ENCODE measurements at regions not wholly inside any gene's neighbourhood (a gene's known extent, or its start where the extent isn't known, plus 50 kb on each side); places are given as distances from the start of the nearest gene placed in this dataset.

- TF ChIP-seq ZFP30 (CRISPR knock-in tag; IDR thresholded peaks at IDR 0.05): no peak
- TF ChIP-seq RARB (CRISPR knock-in tag; IDR thresholded peaks at IDR 0.05): no peak
- TF ChIP-seq BACH2 (CRISPR knock-in tag; IDR thresholded peaks at IDR 0.05; ENCODE audit: borderline replicate concordance): no peak
- no peak for TF ChIP-seq PATZ1 (CRISPR knock-in tag; IDR thresholded peaks at IDR 0.05; ENCODE audit: borderline replicate concordance)
- no peak for TF ChIP-seq ZFP3 (CRISPR knock-in tag; IDR thresholded peaks at IDR 0.05)
- TF ChIP-seq POU6F1 (CRISPR knock-in tag; IDR thresholded peaks at IDR 0.05; ENCODE audit: borderline replicate concordance, low read depth): no peak
- TF ChIP-seq, protein P1, sequence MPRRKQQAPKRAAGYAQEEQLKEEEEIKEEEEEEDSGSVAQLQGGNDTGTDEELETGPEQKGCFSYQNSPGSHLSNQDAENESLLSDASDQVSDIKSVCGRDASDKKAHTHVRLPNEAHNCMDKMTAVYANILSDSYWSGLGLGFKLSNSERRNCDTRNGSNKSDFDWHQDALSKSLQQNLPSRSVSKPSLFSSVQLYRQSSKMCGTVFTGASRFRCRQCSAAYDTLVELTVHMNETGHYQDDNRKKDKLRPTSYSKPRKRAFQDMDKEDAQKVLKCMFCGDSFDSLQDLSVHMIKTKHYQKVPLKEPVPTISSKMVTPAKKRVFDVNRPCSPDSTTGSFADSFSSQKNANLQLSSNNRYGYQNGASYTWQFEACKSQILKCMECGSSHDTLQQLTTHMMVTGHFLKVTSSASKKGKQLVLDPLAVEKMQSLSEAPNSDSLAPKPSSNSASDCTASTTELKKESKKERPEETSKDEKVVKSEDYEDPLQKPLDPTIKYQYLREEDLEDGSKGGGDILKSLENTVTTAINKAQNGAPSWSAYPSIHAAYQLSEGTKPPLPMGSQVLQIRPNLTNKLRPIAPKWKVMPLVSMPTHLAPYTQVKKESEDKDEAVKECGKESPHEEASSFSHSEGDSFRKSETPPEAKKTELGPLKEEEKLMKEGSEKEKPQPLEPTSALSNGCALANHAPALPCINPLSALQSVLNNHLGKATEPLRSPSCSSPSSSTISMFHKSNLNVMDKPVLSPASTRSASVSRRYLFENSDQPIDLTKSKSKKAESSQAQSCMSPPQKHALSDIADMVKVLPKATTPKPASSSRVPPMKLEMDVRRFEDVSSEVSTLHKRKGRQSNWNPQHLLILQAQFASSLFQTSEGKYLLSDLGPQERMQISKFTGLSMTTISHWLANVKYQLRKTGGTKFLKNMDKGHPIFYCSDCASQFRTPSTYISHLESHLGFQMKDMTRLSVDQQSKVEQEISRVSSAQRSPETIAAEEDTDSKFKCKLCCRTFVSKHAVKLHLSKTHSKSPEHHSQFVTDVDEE (CRISPR knock-in tag; IDR thresholded peaks at IDR 0.05): no peak
- no peak for TF ChIP-seq ZNF70 (CRISPR knock-in tag; IDR thresholded peaks at IDR 0.05)
- TF ChIP-seq ARNTL (CRISPR knock-in tag; IDR thresholded peaks at IDR 0.05; ENCODE audit: borderline replicate concordance, low read depth): no peak
- no peak for TF ChIP-seq ZNF8 (CRISPR knock-in tag; IDR thresholded peaks at IDR 0.05)
- no peak for TF ChIP-seq PPARA (CRISPR knock-in tag; IDR thresholded peaks at IDR 0.05; ENCODE audit: borderline replicate concordance)
- TF ChIP-seq SNAI2 (CRISPR knock-in tag; IDR thresholded peaks at IDR 0.05): no peak
- no peak for TF ChIP-seq ISL1 (CRISPR knock-in tag; IDR thresholded peaks at IDR 0.05)
- no peak for TF ChIP-seq OSR1 (CRISPR knock-in tag; IDR thresholded peaks at IDR 0.05)
Observed at GRCh38 chr20:60888771-60889170, 363.3 kb upstream of the CDH4 start.
